ENCODE measurements at regions not wholly inside any gene's neighbourhood (a gene's known extent, or its start where the extent isn't known, plus 50 kb on each side); places are given as distances from the start of the nearest gene placed in this dataset.

DNA sequence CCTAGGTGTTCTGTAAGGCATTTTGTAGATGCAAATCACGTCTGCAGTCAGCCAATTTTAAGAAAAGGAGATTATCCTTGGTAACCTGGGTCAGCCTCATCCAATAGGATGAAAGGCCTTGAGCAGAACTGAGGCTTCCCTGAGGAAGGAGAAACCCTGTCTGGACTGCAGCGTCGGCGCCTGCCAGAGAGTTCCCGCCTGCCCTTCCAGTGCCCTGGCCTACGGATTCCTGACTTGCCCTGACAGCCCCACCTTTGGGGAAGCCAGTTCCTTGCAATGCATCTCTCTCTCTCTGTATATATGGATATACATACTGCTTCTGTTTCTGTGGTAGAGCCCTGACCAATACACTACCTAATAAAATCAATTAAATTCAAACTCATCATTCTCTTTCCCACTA is 66.2 kb upstream of the RUFY1 start:
- H3K9me3 ChIP-seq (ENCODE audit: low read length): peaks cover 3% of the 10 kb centered on the region; the same call in 1 of the 2 replicates
- H3K4me3 ChIP-seq (ENCODE audit: low read depth, low read length, poor library complexity, severe bottlenecking): no peak overlapping the region
- no peak overlapping the region for H2AFZ ChIP-seq (ENCODE audit: low read length)
- H3K9ac ChIP-seq (ENCODE audit: low read length): no peak overlapping the region
- H3K79me2 ChIP-seq (ENCODE audit: insufficient read depth, low read length): no peaks in the 10 kb centered on the region
- H3K4me2 ChIP-seq (ENCODE audit: low read length): no peak overlapping the region
- no peaks in the 10 kb centered on the region for H4K20me1 ChIP-seq (ENCODE audit: insufficient read depth, low read length)
- no peak overlapping the region for H3K27ac ChIP-seq (ENCODE audit: low read depth, low read length, poor library complexity, severe bottlenecking)
- H3K36me3 ChIP-seq (ENCODE audit: insufficient read depth, low read length): no peaks in the 10 kb centered on the region
- peaks cover 4% of the 10 kb centered on the region; the same call in 1 of the 2 replicates for H3K27me3 ChIP-seq (ENCODE audit: insufficient read depth, low read length)
- TF ChIP-seq EZH2 (IDR thresholded peaks at IDR 0.05; ENCODE audit: borderline replicate concordance, low read length) (no peak), CTCF (IDR thresholded peaks at IDR 0.05; ENCODE audit: low read length) (no peak)
- H3K4me1 ChIP-seq (ENCODE audit: insufficient read depth, low read length, severe bottlenecking): no peaks in the 10 kb centered on the region
- H3F3A ChIP-seq (ENCODE audit: insufficient read depth, low read length): no peaks in the 10 kb centered on the region
- H3K9me2 ChIP-seq (ENCODE audit: low read depth, low read length): no peaks in the 10 kb centered on the region

DNA sequence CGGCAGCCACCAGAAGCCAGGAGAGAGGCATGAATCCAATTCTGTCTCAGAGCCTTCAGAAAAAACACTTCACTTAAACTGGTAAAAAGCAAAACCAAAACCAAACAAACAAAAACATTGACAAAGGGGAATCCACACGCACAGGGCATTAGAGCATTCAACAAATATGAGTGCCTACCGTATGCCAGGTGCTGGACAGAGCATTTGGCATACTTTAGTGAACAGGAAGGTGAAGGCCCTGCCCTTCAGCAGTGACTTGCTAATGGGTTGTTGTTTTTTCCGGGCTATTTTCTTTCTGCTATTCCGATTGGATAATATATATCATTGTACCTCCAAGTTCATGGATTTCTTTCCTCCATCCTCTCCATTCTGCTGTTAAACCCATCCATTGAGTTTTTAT is 71.7 kb upstream of the RUFY1 start:
- Histone ChIP-seq H3K4me2 (ENCODE audit: low read length) (no peak overlapping the region), H4K20me1 (ENCODE audit: insufficient read depth, low read length) (no peaks in the 10 kb centered on the region)
- no peak for TF ChIP-seq EZH2 (IDR thresholded peaks at IDR 0.05; ENCODE audit: borderline replicate concordance, low read length)
- no peak for TF ChIP-seq CTCF (IDR thresholded peaks at IDR 0.05; ENCODE audit: low read length)

GRCh38 chr5:179475208-179475751 is 75.1 kb upstream of the RUFY1 start:
- no peaks in the 10 kb centered on the region for H3K4me1 ChIP-seq (ENCODE audit: insufficient read depth, low read length, severe bottlenecking)
- TF ChIP-seq CTCF (IDR thresholded peaks at IDR 0.05; ENCODE audit: low read length) (no peak), EZH2 (IDR thresholded peaks at IDR 0.05; ENCODE audit: borderline replicate concordance, low read length) (no peak)
- no peaks in the 10 kb centered on the region for H3K9me3 ChIP-seq (ENCODE audit: low read length)
- H2AFZ ChIP-seq (ENCODE audit: low read length): no peak overlapping the region
- no peaks in the 10 kb centered on the region for H3F3A ChIP-seq (ENCODE audit: insufficient read depth, low read length)
- H3K4me3 ChIP-seq (ENCODE audit: low read depth, low read length, poor library complexity, severe bottlenecking): no peak overlapping the region
- no peak overlapping the region for H3K9ac ChIP-seq (ENCODE audit: low read length)
- no peaks in the 10 kb centered on the region for H3K79me2 ChIP-seq (ENCODE audit: insufficient read depth, low read length)
- H3K4me2 ChIP-seq (ENCODE audit: low read length): no peak overlapping the region
- H4K20me1 ChIP-seq (ENCODE audit: insufficient read depth, low read length): no peaks in the 10 kb centered on the region
- H3K27ac ChIP-seq (ENCODE audit: low read depth, low read length, poor library complexity, severe bottlenecking): no peak overlapping the region
- no peaks in the 10 kb centered on the region for H3K36me3 ChIP-seq (ENCODE audit: insufficient read depth, low read length)
- H3K9me2 ChIP-seq (ENCODE audit: low read depth, low read length): no peaks in the 10 kb centered on the region
- H3K27me3 ChIP-seq (ENCODE audit: insufficient read depth, low read length): no peaks in the 10 kb centered on the region

More for the DNA sequence above, 71.7 kb upstream of the RUFY1 start:
- no peak overlapping the region for H2AFZ ChIP-seq (ENCODE audit: low read length)
- H3K27me3 ChIP-seq (ENCODE audit: insufficient read depth, low read length): no peaks in the 10 kb centered on the region; the same call in 1 of the 2 replicates
- no peak overlapping the region for H3K27ac ChIP-seq (ENCODE audit: low read depth, low read length, poor library complexity, severe bottlenecking)
- H3K9me2 ChIP-seq (ENCODE audit: low read depth, low read length): no peaks in the 10 kb centered on the region
- H3K9ac ChIP-seq (ENCODE audit: low read length): no peak overlapping the region
- no peaks in the 10 kb centered on the region for H3K79me2 ChIP-seq (ENCODE audit: insufficient read depth, low read length)
- no peaks in the 10 kb centered on the region for H3F3A ChIP-seq (ENCODE audit: insufficient read depth, low read length)
- H3K9me3 ChIP-seq (ENCODE audit: low read length): peaks cover 3% of the 10 kb centered on the region; the same call in 1 of the 2 replicates
- H3K4me3 ChIP-seq (ENCODE audit: low read depth, low read length, poor library complexity, severe bottlenecking): no peak overlapping the region
- H3K36me3 ChIP-seq (ENCODE audit: insufficient read depth, low read length): no peaks in the 10 kb centered on the region
- no peaks in the 10 kb centered on the region for H3K4me1 ChIP-seq (ENCODE audit: insufficient read depth, low read length, severe bottlenecking)

All from OCI-LY1 (cell line).